ENCODE measurements at regions not wholly inside any gene's neighbourhood (a gene's known extent, or its start where the extent isn't known, plus 50 kb on each side); places are given as distances from the start of the nearest gene placed in this dataset.
"Not testable (repeated sequence)": the region's sequence is repeated elsewhere in the genome, so short reads cannot be mapped to it uniquely, and the experiment has no call there.

GRCh38 chr4:141290771-141291170 is 70.1 kb downstream of the ZNF330 start:
- no peak for DNase-seq (ENCODE audit: low read depth in 2 of 2)

GRCh38 chr4:141294306-141294705 is 73.6 kb downstream of the ZNF330 start:
- DNase-seq (ENCODE audit: low read depth in 2 of 2): no peak

GRCh38 chr4:141301216-141301615 is 80.5 kb downstream of the ZNF330 start:
- no peak for DNase-seq (ENCODE audit: low read depth in 2 of 2)

GRCh38 chr4:141302924-141303323 is 82.2 kb downstream of the ZNF330 start:
- no peak for DNase-seq (ENCODE audit: low read depth in 2 of 2)

- no peak for DNase-seq (ENCODE audit: low read depth in 2 of 2)
These were observed 83.7 kb downstream of the ZNF330 start for GRCh38 chr4:141304346-141304745.

- no peak for DNase-seq (ENCODE audit: low read depth in 2 of 2)
These were observed 85.6 kb downstream of the ZNF330 start for GRCh38 chr4:141306331-141306730.

GRCh38 chr4:141307241-141307689 is 86.6 kb downstream of the ZNF330 start:
- peak; percentile 68 to 75 for DNase-seq (ENCODE audit: low read depth in 2 of 2)

- DNase-seq (ENCODE audit: low read depth in 2 of 2): no peak
These were observed 89.2 kb downstream of the ZNF330 start for GRCh38 chr4:141309874-141310273.

GRCh38 chr4:141311246-141312204 is 90.8 kb downstream of the ZNF330 start:
- DNase-seq (ENCODE audit: low read depth in 2 of 2): no peak

- no peak for DNase-seq (ENCODE audit: low read depth in 2 of 2)
These were observed 93.9 kb downstream of the ZNF330 start for GRCh38 chr4:141314627-141315026.

GRCh38 chr4:141328560-141329173 is 108.0 kb downstream of the ZNF330 start:
- no peak for DNase-seq (ENCODE audit: low read depth in 2 of 2)

GRCh38 chr4:141329174-141329569 is 108.5 kb downstream of the ZNF330 start:
- DNase-seq (ENCODE audit: low read depth in 2 of 2): no peak

- DNase-seq (ENCODE audit: low read depth in 2 of 2): no peak
These were observed 109.9 kb downstream of the ZNF330 start for GRCh38 chr4:141330616-141331015.

GRCh38 chr4:141331534-141332358 is 111.1 kb downstream of the ZNF330 start:
- DNase-seq (ENCODE audit: low read depth in 2 of 2): no peak

GRCh38 chr4:141332359-141333181 is 111.9 kb downstream of the ZNF330 start:
- DNase-seq (ENCODE audit: low read depth in 2 of 2): not testable (repeated sequence)

- not testable (repeated sequence) for DNase-seq (ENCODE audit: low read depth in 2 of 2)
These were observed 112.9 kb downstream of the ZNF330 start for GRCh38 chr4:141333456-141334230.

- no peak for DNase-seq (ENCODE audit: low read depth in 2 of 2)
These were observed 114.5 kb downstream of the ZNF330 start for GRCh38 chr4:141335166-141335565.

GRCh38 chr4:141338238-141338637 is 117.5 kb downstream of the ZNF330 start:
- DNase-seq (ENCODE audit: low read depth in 2 of 2): no peak

GRCh38 chr4:141339391-141339790 is 118.7 kb downstream of the ZNF330 start:
- DNase-seq (ENCODE audit: low read depth in 2 of 2): no peak

- DNase-seq (ENCODE audit: low read depth in 2 of 2): no peak
These were observed 119.3 kb downstream of the ZNF330 start for GRCh38 chr4:141339966-141340365.

Data from lung microvascular endothelial cell (primary cell).